GM19328 (cell line): ENCODE measurements at regions not wholly inside any gene's neighbourhood (a gene's known extent, or its start where the extent isn't known, plus 50 kb on each side); places are given as distances from the start of the nearest gene placed in this dataset.

ENCODE experiments used
- ATAC-seq: cut with Tn5 transposase; IDR thresholded peaks from one replicate; pipeline ENCODE4 v1.9.1; 2021; ENCODE audit warnings: mild to moderate bottlenecking, moderate library complexity; ENCODE audit not compliant: unreplicated experiment

DNA sequence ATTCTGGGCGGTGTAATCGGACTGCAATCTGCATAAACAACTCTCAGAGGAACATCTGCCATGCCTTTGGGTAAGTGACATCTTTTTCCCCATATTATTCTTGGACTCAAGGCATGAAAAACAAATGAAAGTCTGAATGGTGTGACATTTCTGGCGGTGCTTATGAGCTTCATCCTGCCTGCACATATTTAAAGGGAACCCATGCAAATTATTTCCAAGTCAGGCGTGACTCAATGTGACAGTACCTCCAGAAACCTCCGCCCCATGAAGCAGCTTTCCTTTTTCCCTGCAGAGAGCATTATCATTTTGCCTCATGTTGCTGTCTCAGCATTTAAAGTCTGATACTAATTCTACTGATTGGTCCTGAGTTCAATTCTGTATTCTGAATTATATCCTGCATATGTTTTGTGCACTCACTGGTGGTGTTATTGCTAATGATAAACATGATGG lies 585.4 kb downstream of the SNAPC1 start:
- no peak for ATAC-seq

GRCh38 chr14:62357362-62357761 lies 595.1 kb downstream of the SNAPC1 start:
- ATAC-seq = no peak

GRCh38 chr14:62364161-62364560 lies 601.9 kb downstream of the SNAPC1 start:
- no peak for ATAC-seq

DNA sequence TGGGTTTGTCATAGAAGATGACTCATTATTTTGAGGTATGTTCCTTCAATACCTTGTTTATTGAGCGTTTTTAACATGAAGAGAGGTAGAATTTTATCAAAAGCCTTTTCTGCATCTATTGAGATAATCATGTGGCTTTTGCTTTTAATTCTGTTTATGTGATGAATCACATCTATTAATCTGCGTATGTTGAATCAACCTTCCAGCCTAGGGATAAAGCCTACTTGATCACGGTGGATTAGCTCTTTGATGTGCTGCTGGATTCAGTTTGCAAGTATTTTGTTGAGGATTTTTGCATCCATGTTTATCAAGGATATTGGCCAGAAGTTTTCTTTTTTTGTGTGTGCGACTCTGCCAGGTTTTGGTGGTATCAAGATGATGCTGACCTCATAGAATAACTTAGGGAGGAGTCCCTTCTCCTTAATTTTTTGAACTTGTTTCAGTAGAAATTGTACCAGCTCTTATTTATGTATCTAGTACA lies 602.6 kb downstream of the SNAPC1 start:
- no peak for ATAC-seq

- ATAC-seq = no peak
These were observed 607.8 kb downstream of the SNAPC1 start for GRCh38 chr14:62369919-62370560.

GRCh38 chr14:62373944-62374343 lies 611.7 kb downstream of the SNAPC1 start:
- no peak for ATAC-seq

DNA sequence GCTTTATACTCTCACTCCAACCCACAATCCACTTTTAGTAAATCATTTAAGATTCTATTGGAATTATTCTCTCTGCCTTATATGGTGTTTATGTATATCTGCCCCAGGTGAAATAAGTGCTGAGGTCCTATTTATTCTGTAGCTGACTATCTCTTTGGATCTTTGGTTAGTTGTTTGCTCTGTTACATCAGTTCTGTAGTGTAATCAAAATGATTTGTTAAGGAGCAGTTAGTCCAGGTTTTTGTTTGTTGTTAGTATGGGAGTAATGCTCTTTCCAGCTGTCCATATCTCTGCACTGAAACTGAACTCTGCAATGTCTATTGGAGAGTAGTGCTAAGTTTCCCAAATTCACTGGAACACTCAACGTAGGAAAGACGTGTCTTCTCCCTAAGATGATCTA lies 615.8 kb downstream of the SNAPC1 start:
- ATAC-seq = no peak

- no peak for ATAC-seq
These were observed 619.3 kb downstream of the SNAPC1 start for GRCh38 chr14:62381311-62382070.

DNA sequence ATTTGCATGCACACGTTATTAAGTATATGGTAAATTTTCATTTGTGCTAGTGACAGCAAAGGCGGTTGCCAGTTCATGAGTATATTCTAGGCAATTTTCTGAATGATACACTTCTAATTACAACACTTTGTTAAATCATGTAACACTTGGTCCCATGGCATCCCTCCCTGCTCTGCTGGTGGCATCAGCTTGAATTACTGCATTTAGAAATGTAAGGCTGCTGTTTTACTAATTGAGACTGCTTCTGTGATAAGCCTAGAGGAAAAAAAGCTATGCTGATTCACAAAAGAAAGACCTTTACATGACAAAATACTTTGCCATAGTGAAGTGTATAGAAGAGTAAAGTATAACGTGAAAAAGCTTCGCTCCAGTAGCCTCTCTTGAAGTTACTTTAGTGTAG lies 636.1 kb downstream of the KCNH5 start:
- ATAC-seq = no peak

DNA sequence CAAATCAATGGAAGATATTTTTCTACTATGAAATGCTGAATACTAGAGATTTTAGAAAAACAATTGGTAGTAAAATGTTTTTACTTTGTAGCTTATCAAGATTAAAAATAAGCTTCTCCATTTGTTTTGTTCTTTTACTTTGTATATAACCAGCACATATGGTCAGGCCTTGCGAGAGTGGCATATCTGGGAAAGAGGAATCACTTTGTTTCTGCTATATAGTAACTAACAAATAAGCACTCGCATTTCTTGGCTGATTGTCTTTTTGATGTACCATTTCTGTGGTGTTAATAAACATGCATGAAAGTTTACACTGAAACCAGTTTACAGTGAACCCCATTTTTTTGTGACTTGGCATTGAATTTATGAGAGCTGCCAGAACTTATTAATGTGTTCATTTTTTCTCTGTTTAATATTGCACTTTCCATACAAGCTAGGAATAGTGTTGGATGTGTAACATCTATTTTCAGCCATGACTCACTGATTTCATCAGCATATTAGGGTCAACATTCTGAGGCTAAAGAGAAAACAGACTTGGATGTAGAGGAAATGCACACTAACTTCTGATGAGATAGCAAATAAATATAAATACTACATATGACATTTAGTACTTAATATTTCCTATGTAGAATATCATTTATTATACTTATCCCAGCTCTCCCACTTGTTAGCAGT lies 635.5 kb downstream of the KCNH5 start:
- ATAC-seq = no peak

DNA sequence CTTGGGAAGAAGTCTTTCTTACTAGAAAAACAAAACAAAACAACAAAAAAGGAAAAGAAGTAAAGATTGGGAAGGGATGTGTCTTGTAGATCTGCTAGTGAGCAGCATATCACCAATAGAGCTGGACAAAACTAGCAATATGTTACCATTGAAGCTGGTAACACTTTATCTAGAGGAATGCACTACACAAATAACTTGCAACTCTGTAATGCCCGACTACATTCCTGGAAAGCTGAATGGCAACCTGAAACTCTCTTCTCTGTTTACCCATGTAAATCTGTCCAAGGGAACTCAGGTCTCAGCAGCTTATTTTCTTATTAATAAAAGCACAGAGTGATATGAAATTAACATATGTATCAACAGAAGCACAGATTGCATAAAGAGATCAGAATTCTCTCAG lies 624.4 kb downstream of the KCNH5 start:
- no peak for ATAC-seq

- no peak for ATAC-seq
These were observed 616.6 kb downstream of the KCNH5 start for GRCh38 chr14:62428429-62429203.

DNA sequence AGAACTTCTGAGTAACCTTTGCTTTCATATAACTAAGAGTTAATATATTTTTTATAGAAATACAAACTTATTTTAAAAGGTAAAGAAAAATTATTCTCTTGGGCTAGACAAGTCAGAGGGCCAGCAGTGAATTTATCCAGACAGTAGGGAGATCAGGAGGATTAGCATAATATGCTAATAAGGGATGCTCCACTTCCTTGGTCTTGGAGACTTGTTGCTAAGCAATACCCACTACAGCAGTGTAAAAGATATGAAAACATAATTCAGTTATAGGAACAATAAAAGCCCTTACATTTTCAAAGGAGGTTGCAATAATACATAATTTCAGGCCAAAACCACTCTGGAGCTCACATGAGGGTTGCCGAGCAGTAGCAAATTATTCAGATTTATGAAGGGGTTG lies 615.6 kb downstream of the KCNH5 start:
- no peak for ATAC-seq

DNA sequence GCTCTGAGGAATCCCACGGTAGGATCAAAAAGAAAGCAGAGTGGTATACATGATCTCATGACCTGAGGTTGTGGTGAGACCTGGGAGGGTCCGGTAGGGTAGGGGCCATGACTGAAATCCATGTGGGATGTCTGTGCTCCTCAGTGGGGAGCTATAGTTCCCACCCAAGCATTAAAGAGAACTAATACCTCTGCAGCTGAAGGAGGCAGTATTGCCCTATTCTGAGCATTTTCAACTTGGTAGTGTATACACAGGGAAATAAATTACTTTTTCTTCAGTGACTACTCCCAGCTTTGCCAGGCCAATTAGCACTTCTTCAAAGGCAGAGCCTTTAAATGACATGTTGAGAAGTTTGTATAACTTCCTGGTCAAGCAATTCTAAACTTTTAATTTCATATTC lies 613.8 kb downstream of the KCNH5 start:
- no peak for ATAC-seq

DNA sequence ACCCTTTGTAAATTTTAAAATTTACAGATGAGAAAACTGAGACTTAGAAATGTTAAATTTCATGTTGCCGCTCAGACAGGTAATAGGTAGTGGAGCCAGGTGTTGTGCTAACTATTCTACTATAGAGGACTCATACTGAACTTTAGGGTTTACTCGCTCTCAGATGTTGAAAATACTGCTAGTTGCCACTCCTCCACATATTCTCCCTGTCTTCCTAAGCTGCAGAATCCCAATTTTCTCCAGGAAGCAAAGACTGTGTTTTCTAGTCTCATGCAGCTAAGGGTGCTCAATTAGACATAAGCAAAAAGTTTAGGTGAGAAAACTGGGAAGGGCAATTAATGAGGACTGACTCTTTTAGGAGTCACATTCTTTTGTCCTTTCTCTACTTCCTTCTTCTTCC lies 612.3 kb downstream of the KCNH5 start:
- no peak for ATAC-seq

DNA sequence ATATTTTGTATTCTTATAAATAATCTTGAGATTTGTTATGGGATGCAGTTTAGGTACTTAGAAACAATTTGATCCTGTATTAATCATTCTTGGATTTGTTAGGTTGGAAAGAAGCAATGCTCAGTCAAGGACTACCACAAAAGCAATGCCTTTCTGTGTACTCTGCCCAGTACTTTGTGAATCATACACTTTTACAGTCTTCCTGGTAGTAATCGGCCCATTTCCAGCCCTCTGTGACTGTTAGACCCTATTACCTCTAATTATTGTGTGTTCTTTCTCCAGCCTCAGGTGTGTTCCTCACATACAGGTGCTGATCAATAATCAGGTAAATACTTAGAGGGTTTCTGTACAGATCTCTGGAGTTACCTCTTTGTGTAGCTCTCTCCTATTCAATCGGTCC lies 609.0 kb downstream of the KCNH5 start:
- ATAC-seq = no peak

GRCh38 chr14:62439210-62439609 lies 606.0 kb downstream of the KCNH5 start:
- ATAC-seq = no peak

DNA sequence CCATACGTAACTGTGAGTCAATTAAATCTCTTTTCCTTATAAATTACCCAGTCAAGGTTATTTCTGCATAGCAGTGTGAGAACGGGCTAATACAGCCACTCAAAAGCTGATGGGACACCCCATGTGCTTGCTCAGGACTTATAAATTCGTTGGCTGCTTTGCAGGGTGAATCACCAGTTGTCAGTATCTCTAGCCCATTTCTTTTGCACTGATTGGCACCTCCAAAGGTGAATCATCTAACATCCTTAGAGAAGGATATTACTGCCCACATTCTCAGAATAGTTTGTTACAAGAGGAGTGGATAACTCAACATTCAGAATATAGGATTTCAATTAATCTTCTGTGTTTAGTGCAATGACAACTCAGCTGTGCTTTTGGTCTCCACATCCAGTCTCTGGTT lies 601.5 kb downstream of the KCNH5 start:
- no peak for ATAC-seq

- no peak for ATAC-seq
These were observed 599.7 kb downstream of the KCNH5 start for GRCh38 chr14:62445570-62445969.

DNA sequence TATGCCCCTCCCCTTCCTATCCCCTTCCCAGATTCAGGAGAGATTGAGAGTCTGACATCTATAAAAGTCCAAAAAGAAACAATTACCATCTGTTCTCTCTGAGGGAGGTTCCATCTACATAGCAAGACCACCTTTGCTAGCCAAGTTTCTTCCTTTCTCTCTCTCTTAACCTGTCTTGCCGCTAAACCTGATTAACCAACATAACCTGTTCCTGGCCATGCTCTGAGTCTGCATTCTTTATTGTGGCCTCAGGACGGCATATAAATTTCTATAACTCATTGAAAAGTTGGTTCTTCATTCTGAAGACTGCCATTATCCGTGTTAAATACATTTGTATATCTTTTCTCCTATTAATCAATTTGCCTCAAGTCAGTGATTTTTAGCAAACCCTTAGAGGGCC lies 594.0 kb downstream of the KCNH5 start:
- ATAC-seq = no peak

GRCh38 chr14:62453226-62453625 lies 592.0 kb downstream of the KCNH5 start:
- no peak for ATAC-seq
